Karpas-422 (cell line): ENCODE measurements at regions not wholly inside any gene's neighbourhood (a gene's known extent, or its start where the extent isn't known, plus 50 kb on each side); places are given as distances from the start of the nearest gene placed in this dataset.
"Not testable (repeated sequence)": the region's sequence is repeated elsewhere in the genome, so short reads cannot be mapped to it uniquely, and the experiment has no call there.

Source experiments
- DNase-seq: peaks from one replicate; pipeline ENCODE4 v3.0.0-alpha.2; 2015
- H2AFZ ChIP-seq: fragments of 200-600 bp; sonication (generic); 2 replicates; pipeline ENCODE4 v1.6.1; 2014; ENCODE audit warnings: antibody characterized with exemption, low read length, mixed read lengths
- H3K27ac ChIP-seq: fragments of 200-600 bp; sonication (generic); 2 replicates; pipeline ENCODE4 v1.5.1; 2014; ENCODE audit warnings: mild to moderate bottlenecking, low read length, moderate library complexity
- H3K27me3 ChIP-seq: fragments of 200-600 bp; sonication (generic); 2 replicates; pipeline ENCODE4 v1.6.1; 2014; ENCODE audit warnings: low read length, mixed read lengths
- H3K36me3 ChIP-seq: fragments of 200-600 bp; sonication (generic); 2 replicates; pipeline ENCODE4 v1.6.1; 2014; ENCODE audit warnings: low read length, mixed read lengths; ENCODE audit not compliant: insufficient read depth
- H3K4me1 ChIP-seq: fragments of 200-600 bp; sonication (generic); 2 replicates; pipeline ENCODE4 v1.6.1; 2014; ENCODE audit warnings: mild to moderate bottlenecking, low read length, mixed read lengths
- H3K4me2 ChIP-seq: fragments of 200-600 bp; sonication (generic); 2 replicates; pipeline ENCODE4 v1.6.1; 2014; ENCODE audit warnings: low read length, low read depth, mild to moderate bottlenecking; ENCODE audit not compliant: poor library complexity, severe bottlenecking
- H3K4me3 ChIP-seq: fragments of 200-600 bp; sonication (generic); 2 replicates; pipeline ENCODE4 v1.5.1; 2014; ENCODE audit warnings: mild to moderate bottlenecking, antibody characterized with exemption, low read length, mixed read lengths
- H3K79me2 ChIP-seq: fragments of 200-600 bp; sonication (generic); 2 replicates; pipeline ENCODE4 v1.6.1; 2014; ENCODE audit warnings: mild to moderate bottlenecking, low read length, mixed read lengths
- H3K9ac ChIP-seq: fragments of 200-600 bp; sonication (generic); 2 replicates; pipeline ENCODE4 v1.6.0; 2014; ENCODE audit warnings: low read length
- H3K9me2 ChIP-seq: fragments of 200-600 bp; sonication (generic), shearing (Covaris generic); replicated peaks from 2 replicates; pipeline ENCODE4 v1.6.0; 2014; ENCODE audit warnings: mild to moderate bottlenecking, low read length, moderate library complexity; ENCODE audit not compliant: insufficient read depth
- H3K9me3 ChIP-seq: fragments of 300-700, 200-600 bp; sonication (generic); 2 replicates; pipeline ENCODE4 v1.6.1; 2014; ENCODE audit warnings: low read length, mixed read lengths
- H4K20me1 ChIP-seq: fragments of 200-600 bp; sonication (generic); 2 replicates; pipeline ENCODE4 v1.6.1; 2014; ENCODE audit warnings: mild to moderate bottlenecking, antibody characterized with exemption, low read length, low read depth; ENCODE audit not compliant: insufficient read depth

DNA sequence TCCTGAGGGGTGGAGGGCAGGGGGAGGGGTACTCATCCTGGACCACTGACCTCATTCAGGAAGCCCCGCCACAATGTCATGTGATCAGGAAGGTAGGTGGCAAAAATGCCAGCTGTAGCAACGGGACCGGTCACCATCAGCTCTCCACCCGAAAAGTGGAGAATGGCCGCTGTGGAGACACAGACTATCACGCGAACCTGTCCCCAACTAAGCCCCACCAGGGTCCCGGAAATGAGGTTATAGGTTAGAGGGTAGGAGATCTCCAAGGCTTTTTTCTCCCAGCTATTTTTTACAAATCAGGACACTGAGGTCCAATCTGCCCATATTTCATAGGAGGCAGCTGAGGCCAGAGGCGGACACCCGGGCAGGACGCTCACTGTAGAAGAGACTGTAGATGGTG lies 1966.9 kb downstream of the FOXD4L5 start:
- not testable (repeated sequence) for H3K27me3 ChIP-seq, H3K9me2 ChIP-seq, DNase-seq, H4K20me1 ChIP-seq, H3K36me3 ChIP-seq, H3K4me3 ChIP-seq, H3K79me2 ChIP-seq, H2AFZ ChIP-seq, H3K4me1 ChIP-seq, H3K27ac ChIP-seq, H3K4me2 ChIP-seq, H3K9me3 ChIP-seq, H3K9ac ChIP-seq

DNA sequence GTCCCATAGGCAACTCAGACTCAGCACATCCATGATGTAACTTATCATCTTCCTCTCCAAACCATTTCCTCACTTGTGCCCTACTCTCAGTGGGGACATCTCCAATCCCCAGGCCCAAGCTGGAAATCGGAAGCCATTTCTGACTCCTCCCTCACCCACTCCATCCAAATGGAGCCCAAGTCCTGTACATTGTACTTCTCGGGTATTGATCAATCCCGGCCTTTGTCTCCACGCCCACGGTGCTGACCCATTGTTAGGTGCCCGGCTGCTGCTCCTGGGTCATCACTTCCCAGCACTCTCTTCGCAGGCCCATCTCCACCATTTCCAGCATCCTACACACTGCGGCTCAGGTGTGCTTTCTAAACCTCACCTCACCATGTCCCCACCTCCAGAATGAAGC lies 1969.6 kb downstream of the FOXD4L5 start:
- not testable (repeated sequence) for H3K27me3 ChIP-seq, H3K4me1 ChIP-seq, H3K36me3 ChIP-seq, H3K27ac ChIP-seq, H3K9me3 ChIP-seq, H3K4me3 ChIP-seq, H3K79me2 ChIP-seq, DNase-seq, H2AFZ ChIP-seq, H3K4me2 ChIP-seq, H3K9ac ChIP-seq, H4K20me1 ChIP-seq, H3K9me2 ChIP-seq

DNA sequence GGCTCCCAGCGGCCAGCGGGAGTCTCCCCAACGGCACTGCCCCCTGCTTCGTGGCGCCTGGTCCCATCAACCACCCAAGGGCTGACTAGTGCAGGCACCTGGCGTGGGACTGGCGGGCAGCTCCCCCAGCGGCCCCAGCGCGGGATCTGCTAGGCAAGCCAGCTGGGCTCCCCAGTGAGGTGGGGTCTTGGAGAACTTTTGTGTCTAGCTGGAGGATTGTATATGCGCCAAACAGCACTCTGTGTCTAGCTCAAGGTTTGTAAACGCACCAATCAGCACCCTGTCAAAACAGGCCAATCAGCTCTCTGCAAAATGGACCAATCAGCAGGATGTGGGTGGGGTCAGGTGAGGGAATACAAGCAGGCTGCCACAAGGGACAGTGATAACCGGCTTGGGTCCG lies 1988.2 kb downstream of the FOXD4L5 start:
- not testable (repeated sequence) for H3K27ac ChIP-seq, H3K4me3 ChIP-seq, H3K9me2 ChIP-seq, H3K27me3 ChIP-seq, DNase-seq, H3K79me2 ChIP-seq, H3K9ac ChIP-seq, H2AFZ ChIP-seq, H3K4me2 ChIP-seq, H3K36me3 ChIP-seq, H4K20me1 ChIP-seq, H3K9me3 ChIP-seq, H3K4me1 ChIP-seq

DNA sequence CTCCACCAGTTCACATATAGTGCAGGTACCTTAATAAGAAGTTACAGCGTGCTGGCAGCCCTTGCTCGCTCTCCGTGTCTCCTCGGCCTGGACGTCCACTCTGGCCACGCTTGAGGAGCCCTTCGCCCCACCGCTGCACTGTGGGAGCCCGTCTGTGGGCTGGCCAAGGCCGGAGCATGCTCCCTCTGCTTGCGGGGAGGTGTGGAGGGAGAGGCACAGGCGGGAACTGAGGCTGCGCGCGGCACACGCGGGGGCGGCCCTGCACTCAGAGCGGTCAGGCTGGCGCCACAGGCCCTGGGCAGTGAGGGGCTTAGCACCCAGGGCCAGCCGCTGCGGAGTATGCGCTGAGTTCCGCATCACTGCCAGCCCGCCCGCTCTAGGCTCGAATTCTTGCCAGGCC lies 1988.6 kb downstream of the FOXD4L5 start:
- H4K20me1 ChIP-seq, H3K9me2 ChIP-seq, H3K4me3 ChIP-seq, H3K4me1 ChIP-seq, H3K36me3 ChIP-seq, H3K9ac ChIP-seq, H3K9me3 ChIP-seq, H2AFZ ChIP-seq, H3K27ac ChIP-seq, H3K4me2 ChIP-seq, H3K79me2 ChIP-seq, DNase-seq, H3K27me3 ChIP-seq: not testable (repeated sequence)

DNA sequence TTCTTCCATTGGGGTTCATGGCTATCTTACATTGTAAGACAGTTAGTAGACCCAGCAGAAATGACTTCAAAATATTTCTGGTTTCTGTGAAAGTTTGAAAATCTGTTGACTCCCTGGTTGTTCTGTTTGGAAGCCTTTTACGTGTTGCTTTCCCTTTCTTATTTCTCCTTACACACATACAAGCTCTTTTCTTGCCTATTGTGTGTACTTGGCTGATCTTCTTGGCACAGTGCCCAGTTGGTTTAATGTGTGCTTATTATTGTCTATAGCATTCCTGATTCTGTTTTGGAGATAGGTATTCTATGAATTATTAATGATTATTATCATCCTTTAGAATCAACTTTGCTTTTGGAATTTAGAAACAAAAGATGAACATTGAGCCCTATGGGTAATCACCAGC lies 1995.0 kb downstream of the FOXD4L5 start:
- not testable (repeated sequence) for H2AFZ ChIP-seq, H3K27ac ChIP-seq, H3K9me2 ChIP-seq, H3K4me3 ChIP-seq, H3K9me3 ChIP-seq, H3K27me3 ChIP-seq, H3K79me2 ChIP-seq, H3K36me3 ChIP-seq, H3K9ac ChIP-seq, H4K20me1 ChIP-seq, H3K4me1 ChIP-seq, H3K4me2 ChIP-seq
- DNase-seq = peak; percentile 23
